ENCODE measurements at regions not wholly inside any gene's neighbourhood (a gene's known extent, or its start where the extent isn't known, plus 50 kb on each side); places are given as distances from the start of the nearest gene placed in this dataset.
"Not testable (repeated sequence)": the region's sequence is repeated elsewhere in the genome, so short reads cannot be mapped to it uniquely, and the experiment has no call there.

DNA sequence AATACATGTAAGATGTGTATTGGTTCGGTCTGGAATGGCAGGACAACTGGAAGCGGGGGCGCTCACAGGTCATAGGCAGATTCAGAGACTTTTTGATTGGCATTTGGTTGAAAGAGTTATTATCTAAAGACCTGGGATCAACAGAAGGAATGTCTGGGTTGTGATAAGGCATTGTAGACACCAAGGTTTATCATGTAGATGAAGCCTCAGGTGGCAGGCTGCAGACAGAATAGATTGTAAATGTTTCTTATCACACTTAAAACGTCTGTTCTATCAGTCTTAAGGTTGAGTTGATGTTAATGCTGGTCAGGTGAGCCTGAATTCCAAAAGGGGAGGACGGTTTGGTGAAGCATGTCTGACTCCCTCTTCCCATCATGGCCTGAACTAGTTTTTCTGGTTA lies 295.9 kb upstream of the PROK2 start:
- H3K4me1 ChIP-seq (ENCODE audit: control insufficient read depth in 1 of 2, insufficient read depth in 2 of 2, low read length in 2 of 2), result peaks cover 0 to 11% of the 10 kb centered on the region in 2 donors
- no peaks in the 10 kb centered on the region for H3K36me3 ChIP-seq (ENCODE audit: control insufficient read depth in 1 of 2, insufficient read depth in 2 of 2, low read length in 2 of 2)
- H3K9me3 ChIP-seq (ENCODE audit: control insufficient read depth in 1 of 2, low read length in 2 of 2), result peaks cover 0 to 4% of the 10 kb centered on the region in 2 donors
- H3K27me3 ChIP-seq (ENCODE audit: low read depth, low read length), result no peaks in the 10 kb centered on the region
- no peak overlapping the region for H3K4me3 ChIP-seq (ENCODE audit: low read depth in 1 of 2, low read length in 2 of 2)
- H3K27ac ChIP-seq (ENCODE audit: low read length), result no peak overlapping the region

DNA sequence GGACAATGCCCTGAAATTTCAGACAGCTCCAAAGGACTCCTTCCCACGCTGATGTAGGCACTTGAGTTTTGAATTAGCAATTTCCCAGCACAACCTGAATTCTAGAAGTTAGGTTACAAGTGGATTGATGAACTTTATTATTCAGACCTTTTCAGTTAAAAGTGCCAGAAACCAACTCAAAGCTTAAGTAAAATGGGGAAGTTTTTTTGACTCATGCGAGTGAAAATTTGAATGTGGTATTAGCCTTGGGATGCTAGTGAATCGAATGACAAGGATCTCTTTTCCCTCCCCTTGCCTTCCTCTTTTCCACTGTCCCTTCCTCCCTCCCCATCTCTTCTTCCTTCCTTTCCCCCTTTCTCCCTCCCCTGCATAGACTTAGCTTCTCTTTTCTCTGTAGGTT lies 295.1 kb upstream of the PROK2 start:
- Histone ChIP-seq H3K36me3 (ENCODE audit: control insufficient read depth in 1 of 2, insufficient read depth in 2 of 2, low read length in 2 of 2) (no peaks in the 10 kb centered on the region), H3K4me3 (ENCODE audit: low read depth in 1 of 2, low read length in 2 of 2) (no peak overlapping the region), H3K27me3 (ENCODE audit: low read depth, low read length) (no peaks in the 10 kb centered on the region), H3K4me1 (ENCODE audit: control insufficient read depth in 1 of 2, insufficient read depth in 2 of 2, low read length in 2 of 2) (peaks cover 0 to 11% of the 10 kb centered on the region in 2 donors), H3K9me3 (ENCODE audit: control insufficient read depth in 1 of 2, low read length in 2 of 2) (peaks cover 0 to 8% of the 10 kb centered on the region in 2 donors), H3K27ac (ENCODE audit: low read length) (no peak overlapping the region)

GRCh38 chr3:72079369-72079872 lies 294.5 kb upstream of the PROK2 start:
- Histone ChIP-seq H3K9me3 (ENCODE audit: control insufficient read depth in 1 of 2, low read length in 2 of 2) (peaks cover 0 to 8% of the 10 kb centered on the region in 2 donors), H3K36me3 (ENCODE audit: control insufficient read depth in 1 of 2, insufficient read depth in 2 of 2, low read length in 2 of 2) (no peaks in the 10 kb centered on the region), H3K27me3 (ENCODE audit: low read depth, low read length) (no peaks in the 10 kb centered on the region), H3K4me3 (ENCODE audit: low read depth in 1 of 2, low read length in 2 of 2) (no peak overlapping the region), H3K27ac (ENCODE audit: low read length) (no peak overlapping the region), H3K4me1 (ENCODE audit: control insufficient read depth in 1 of 2, insufficient read depth in 2 of 2, low read length in 2 of 2) (peaks cover 0 to 11% of the 10 kb centered on the region in 2 donors)

GRCh38 chr3:72078676-72079368 lies 293.9 kb upstream of the PROK2 start:
- H3K27me3 ChIP-seq (ENCODE audit: low read depth, low read length), result no peaks in the 10 kb centered on the region
- no peak overlapping the region for H3K27ac ChIP-seq (ENCODE audit: low read length)
- no peak overlapping the region for H3K4me3 ChIP-seq (ENCODE audit: low read depth in 1 of 2, low read length in 2 of 2)

DNA sequence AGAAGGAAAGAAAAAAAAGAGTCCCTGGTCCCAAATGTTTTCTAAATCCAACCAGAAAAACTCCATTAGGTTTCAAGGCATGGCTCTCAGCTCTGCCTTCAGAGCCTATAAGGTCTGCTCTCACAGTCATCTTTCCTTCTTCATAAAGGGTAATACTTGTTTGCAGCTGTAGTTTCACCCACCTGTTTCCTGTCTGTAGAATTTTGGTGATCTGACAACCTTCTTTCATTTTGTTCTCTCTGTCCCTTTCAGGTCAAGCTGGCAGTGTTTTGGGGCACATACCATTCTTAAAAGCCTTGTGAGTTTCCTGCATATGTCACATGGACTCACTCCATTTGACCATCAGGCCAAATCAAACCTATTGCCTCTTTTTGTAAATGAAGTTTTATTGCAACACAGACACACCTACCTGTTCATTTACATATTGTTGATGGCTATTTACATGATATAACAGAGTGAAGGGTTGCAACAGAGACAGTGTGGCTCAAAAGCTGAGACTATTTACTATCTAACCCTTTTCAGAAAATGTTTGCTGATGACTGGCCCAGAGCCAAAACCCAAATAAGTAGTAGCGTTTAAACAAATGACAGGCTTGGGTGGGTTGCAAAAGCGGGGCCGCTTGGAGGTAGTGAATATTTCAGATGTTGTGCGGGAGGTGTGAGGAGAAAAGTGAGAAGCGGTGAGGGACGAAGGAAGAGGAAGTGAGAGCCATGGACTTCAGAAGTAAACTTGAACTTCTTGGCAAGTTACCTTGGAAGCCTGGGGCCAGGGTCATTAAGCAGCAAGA lies 292.7 kb upstream of the PROK2 start:
- Histone ChIP-seq H3K27me3 (ENCODE audit: low read depth, low read length) (no peaks in the 10 kb centered on the region), H3K36me3 (ENCODE audit: control insufficient read depth in 1 of 2, insufficient read depth in 2 of 2, low read length in 2 of 2) (no peaks in the 10 kb centered on the region), H3K27ac (ENCODE audit: low read length) (no peak overlapping the region), H3K4me3 (ENCODE audit: low read depth in 1 of 2, low read length in 2 of 2) (no peak overlapping the region), H3K4me1 (ENCODE audit: control insufficient read depth in 1 of 2, insufficient read depth in 2 of 2, low read length in 2 of 2) (peaks cover 0 to 11% of the 10 kb centered on the region in 2 donors), H3K9me3 (ENCODE audit: control insufficient read depth in 1 of 2, low read length in 2 of 2) (peaks cover 0 to 8% of the 10 kb centered on the region in 2 donors)

More at GRCh38 chr3:72078676-72079368, 293.9 kb upstream of the PROK2 start:
- peaks cover 0 to 11% of the 10 kb centered on the region in 2 donors for H3K4me1 ChIP-seq (ENCODE audit: control insufficient read depth in 1 of 2, insufficient read depth in 2 of 2, low read length in 2 of 2)
- no peaks in the 10 kb centered on the region for H3K36me3 ChIP-seq (ENCODE audit: control insufficient read depth in 1 of 2, insufficient read depth in 2 of 2, low read length in 2 of 2)
- peaks cover 0 to 8% of the 10 kb centered on the region in 2 donors for H3K9me3 ChIP-seq (ENCODE audit: control insufficient read depth in 1 of 2, low read length in 2 of 2)

DNA sequence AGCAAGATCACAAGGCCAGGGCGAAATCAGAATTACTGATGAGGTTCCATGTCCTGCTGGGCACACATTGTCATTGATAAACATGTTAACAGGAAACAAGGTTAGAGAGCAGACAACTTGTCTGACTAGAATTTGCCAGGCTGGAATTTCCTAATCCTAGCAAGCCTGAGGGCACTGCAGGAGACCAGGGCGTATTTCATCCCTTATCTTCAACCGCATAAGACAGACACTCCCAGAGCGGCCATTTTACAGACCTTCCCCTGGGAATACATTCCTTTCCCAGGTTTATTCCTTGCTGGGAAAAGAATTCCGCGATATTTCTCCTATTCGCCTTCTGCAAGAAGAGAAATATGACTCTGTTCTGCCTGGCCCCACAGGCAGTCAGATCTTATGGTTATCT lies 290.9 kb upstream of the PROK2 start:
- not testable (repeated sequence) for H3K27ac ChIP-seq (ENCODE audit: low read length); H3K36me3 ChIP-seq (ENCODE audit: control insufficient read depth in 1 of 2, insufficient read depth in 2 of 2, low read length in 2 of 2); H3K27me3 ChIP-seq (ENCODE audit: low read depth, low read length); H3K9me3 ChIP-seq (ENCODE audit: control insufficient read depth in 1 of 2, low read length in 2 of 2); H3K4me1 ChIP-seq (ENCODE audit: control insufficient read depth in 1 of 2, insufficient read depth in 2 of 2, low read length in 2 of 2); H3K4me3 ChIP-seq (ENCODE audit: low read depth in 1 of 2, low read length in 2 of 2)

GRCh38 chr3:72071624-72072023 lies 286.7 kb upstream of the PROK2 start:
- H3K4me3 ChIP-seq (ENCODE audit: low read depth in 1 of 2, low read length in 2 of 2), result no peak overlapping the region
- H3K27ac ChIP-seq (ENCODE audit: low read length), result no peak overlapping the region
- H3K4me1 ChIP-seq (ENCODE audit: control insufficient read depth in 1 of 2, insufficient read depth in 2 of 2, low read length in 2 of 2), result no peaks in the 10 kb centered on the region
- no peaks in the 10 kb centered on the region for H3K36me3 ChIP-seq (ENCODE audit: control insufficient read depth in 1 of 2, insufficient read depth in 2 of 2, low read length in 2 of 2)
- H3K27me3 ChIP-seq (ENCODE audit: low read depth, low read length), result no peaks in the 10 kb centered on the region
- peaks cover 0 to 8% of the 10 kb centered on the region in 2 donors for H3K9me3 ChIP-seq (ENCODE audit: control insufficient read depth in 1 of 2, low read length in 2 of 2)

GRCh38 chr3:72070005-72070404 lies 285.1 kb upstream of the PROK2 start:
- Histone ChIP-seq H3K27me3 (ENCODE audit: low read depth, low read length) (no peaks in the 10 kb centered on the region), H3K27ac (ENCODE audit: low read length) (no peak overlapping the region), H3K36me3 (ENCODE audit: control insufficient read depth in 1 of 2, insufficient read depth in 2 of 2, low read length in 2 of 2) (no peaks in the 10 kb centered on the region), H3K4me1 (ENCODE audit: control insufficient read depth in 1 of 2, insufficient read depth in 2 of 2, low read length in 2 of 2) (no peaks in the 10 kb centered on the region), H3K9me3 (ENCODE audit: control insufficient read depth in 1 of 2, low read length in 2 of 2) (no peaks in the 10 kb centered on the region), H3K4me3 (ENCODE audit: low read depth in 1 of 2, low read length in 2 of 2) (no peak overlapping the region)

DNA sequence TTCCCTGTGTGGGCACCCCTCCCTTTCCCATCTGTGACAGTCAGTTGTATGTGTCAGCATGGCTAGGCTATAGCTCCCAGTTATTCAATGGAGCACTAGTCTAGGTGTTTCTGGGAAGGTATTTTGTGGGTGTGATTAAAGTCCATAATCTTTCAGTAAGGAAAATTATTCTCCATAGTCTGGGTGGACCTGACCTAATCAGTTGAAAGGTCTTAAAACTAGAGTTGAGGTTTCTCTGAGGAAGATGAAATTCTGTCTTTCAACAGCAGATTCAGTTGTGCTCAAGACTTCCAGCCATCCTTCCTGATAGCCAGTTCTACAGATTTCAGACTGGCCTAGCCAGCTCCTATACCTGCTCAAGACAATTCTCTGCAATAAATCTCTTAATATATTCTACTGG lies 284.6 kb upstream of the PROK2 start:
- no peaks in the 10 kb centered on the region for H3K4me1 ChIP-seq (ENCODE audit: control insufficient read depth in 1 of 2, insufficient read depth in 2 of 2, low read length in 2 of 2)
- H3K27ac ChIP-seq (ENCODE audit: low read length), result no peak overlapping the region
- no peaks in the 10 kb centered on the region for H3K9me3 ChIP-seq (ENCODE audit: control insufficient read depth in 1 of 2, low read length in 2 of 2)
- no peaks in the 10 kb centered on the region for H3K36me3 ChIP-seq (ENCODE audit: control insufficient read depth in 1 of 2, insufficient read depth in 2 of 2, low read length in 2 of 2)
- H3K27me3 ChIP-seq (ENCODE audit: low read depth, low read length), result no peaks in the 10 kb centered on the region
- no peak overlapping the region for H3K4me3 ChIP-seq (ENCODE audit: low read depth in 1 of 2, low read length in 2 of 2)

- Histone ChIP-seq H3K27ac (ENCODE audit: low read length) (no peak overlapping the region), H3K9me3 (ENCODE audit: control insufficient read depth in 1 of 2, low read length in 2 of 2) (no peaks in the 10 kb centered on the region), H3K27me3 (ENCODE audit: low read depth, low read length) (no peaks in the 10 kb centered on the region), H3K4me3 (ENCODE audit: low read depth in 1 of 2, low read length in 2 of 2) (no peak overlapping the region), H3K4me1 (ENCODE audit: control insufficient read depth in 1 of 2, insufficient read depth in 2 of 2, low read length in 2 of 2) (no peaks in the 10 kb centered on the region), H3K36me3 (ENCODE audit: control insufficient read depth in 1 of 2, insufficient read depth in 2 of 2, low read length in 2 of 2) (no peaks in the 10 kb centered on the region)
These were observed 283.7 kb upstream of the PROK2 start for GRCh38 chr3:72068621-72069020.

GRCh38 chr3:72067721-72068120 lies 282.8 kb upstream of the PROK2 start:
- Histone ChIP-seq H3K4me1 (ENCODE audit: control insufficient read depth in 1 of 2, insufficient read depth in 2 of 2, low read length in 2 of 2) (no peaks in the 10 kb centered on the region), H3K27ac (ENCODE audit: low read length) (no peak overlapping the region), H3K27me3 (ENCODE audit: low read depth, low read length) (no peaks in the 10 kb centered on the region), H3K9me3 (ENCODE audit: control insufficient read depth in 1 of 2, low read length in 2 of 2) (no peaks in the 10 kb centered on the region), H3K36me3 (ENCODE audit: control insufficient read depth in 1 of 2, insufficient read depth in 2 of 2, low read length in 2 of 2) (no peaks in the 10 kb centered on the region), H3K4me3 (ENCODE audit: low read depth in 1 of 2, low read length in 2 of 2) (no peak overlapping the region)
